ENCODE measurements at regions not wholly inside any gene's neighbourhood (a gene's known extent, or its start where the extent isn't known, plus 50 kb on each side); places are given as distances from the start of the nearest gene placed in this dataset.
"Not testable (repeated sequence)": the region's sequence is repeated elsewhere in the genome, so short reads cannot be mapped to it uniquely, and the experiment has no call there.

DNA sequence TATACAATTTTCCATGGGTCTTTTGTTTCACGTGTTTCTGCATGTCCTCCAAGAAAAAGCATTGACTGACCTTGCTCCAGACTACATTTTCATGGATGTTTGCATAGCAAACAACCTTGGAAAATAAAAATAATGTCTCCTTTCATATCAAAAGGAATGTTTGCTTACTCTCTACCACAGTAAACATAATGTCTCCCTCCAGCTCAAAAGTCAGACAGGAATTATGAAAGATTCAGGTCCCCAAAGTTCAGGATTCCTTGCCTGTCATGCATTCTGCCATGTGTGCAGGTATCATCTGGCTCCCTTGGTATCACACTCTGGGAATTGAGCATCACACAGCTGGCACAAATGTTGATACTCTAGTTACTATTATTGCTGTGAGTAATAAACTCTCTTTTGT, 103.1 kb upstream of the ZC3H15 start:
- Histone ChIP-seq H3K4me1 (no peaks in the 10 kb centered on the region), H3K27ac (no peak overlapping the region), H3K4me3 (no peak overlapping the region), H3K9me3 (peaks cover 23% of the 10 kb centered on the region), H3K36me3 (no peaks in the 10 kb centered on the region), H3K27me3 (ENCODE audit: low read depth) (no peaks in the 10 kb centered on the region)
- intact Hi-C loops (cut with DNase I): no loop called here
- DNase-seq (no peak), ATAC-seq (no peak)
- TF ChIP-seq, protein P1, sequence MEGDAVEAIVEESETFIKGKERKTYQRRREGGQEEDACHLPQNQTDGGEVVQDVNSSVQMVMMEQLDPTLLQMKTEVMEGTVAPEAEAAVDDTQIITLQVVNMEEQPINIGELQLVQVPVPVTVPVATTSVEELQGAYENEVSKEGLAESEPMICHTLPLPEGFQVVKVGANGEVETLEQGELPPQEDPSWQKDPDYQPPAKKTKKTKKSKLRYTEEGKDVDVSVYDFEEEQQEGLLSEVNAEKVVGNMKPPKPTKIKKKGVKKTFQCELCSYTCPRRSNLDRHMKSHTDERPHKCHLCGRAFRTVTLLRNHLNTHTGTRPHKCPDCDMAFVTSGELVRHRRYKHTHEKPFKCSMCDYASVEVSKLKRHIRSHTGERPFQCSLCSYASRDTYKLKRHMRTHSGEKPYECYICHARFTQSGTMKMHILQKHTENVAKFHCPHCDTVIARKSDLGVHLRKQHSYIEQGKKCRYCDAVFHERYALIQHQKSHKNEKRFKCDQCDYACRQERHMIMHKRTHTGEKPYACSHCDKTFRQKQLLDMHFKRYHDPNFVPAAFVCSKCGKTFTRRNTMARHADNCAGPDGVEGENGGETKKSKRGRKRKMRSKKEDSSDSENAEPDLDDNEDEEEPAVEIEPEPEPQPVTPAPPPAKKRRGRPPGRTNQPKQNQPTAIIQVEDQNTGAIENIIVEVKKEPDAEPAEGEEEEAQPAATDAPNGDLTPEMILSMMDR (IDR thresholded peaks at IDR 0.05): no peak

DNA sequence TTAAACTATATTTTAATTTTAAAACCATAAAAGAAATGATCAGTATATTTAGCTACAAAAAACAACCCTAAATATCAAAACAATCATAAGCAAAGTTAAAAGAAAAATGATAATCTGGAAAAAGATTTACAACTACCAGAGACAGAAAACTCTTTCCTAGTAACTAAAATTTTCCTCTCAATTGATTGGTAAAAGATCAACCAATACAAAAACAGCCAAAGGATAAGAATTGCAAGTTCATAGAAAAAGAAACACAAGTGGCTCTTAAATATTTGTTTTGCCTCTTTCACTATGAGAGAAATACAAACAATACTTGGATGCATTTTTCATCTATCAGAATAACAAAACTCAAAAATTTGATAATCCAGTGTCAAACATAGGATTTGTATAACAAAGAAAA, 101.8 kb upstream of the ZC3H15 start:
- no peaks in the 10 kb centered on the region for H3K4me1 ChIP-seq
- no peak for ATAC-seq
- H3K9me3 ChIP-seq: peaks cover 23% of the 10 kb centered on the region
- DNase-seq: no peak
- TF ChIP-seq, protein P1 (IDR thresholded peaks at IDR 0.05): no peak
- no peaks in the 10 kb centered on the region for H3K36me3 ChIP-seq
- H3K27me3 ChIP-seq (ENCODE audit: low read depth): no peaks in the 10 kb centered on the region
- no peak overlapping the region for H3K4me3 ChIP-seq
- H3K27ac ChIP-seq: no peak overlapping the region
- intact Hi-C loops (cut with DNase I): no loop called here

DNA sequence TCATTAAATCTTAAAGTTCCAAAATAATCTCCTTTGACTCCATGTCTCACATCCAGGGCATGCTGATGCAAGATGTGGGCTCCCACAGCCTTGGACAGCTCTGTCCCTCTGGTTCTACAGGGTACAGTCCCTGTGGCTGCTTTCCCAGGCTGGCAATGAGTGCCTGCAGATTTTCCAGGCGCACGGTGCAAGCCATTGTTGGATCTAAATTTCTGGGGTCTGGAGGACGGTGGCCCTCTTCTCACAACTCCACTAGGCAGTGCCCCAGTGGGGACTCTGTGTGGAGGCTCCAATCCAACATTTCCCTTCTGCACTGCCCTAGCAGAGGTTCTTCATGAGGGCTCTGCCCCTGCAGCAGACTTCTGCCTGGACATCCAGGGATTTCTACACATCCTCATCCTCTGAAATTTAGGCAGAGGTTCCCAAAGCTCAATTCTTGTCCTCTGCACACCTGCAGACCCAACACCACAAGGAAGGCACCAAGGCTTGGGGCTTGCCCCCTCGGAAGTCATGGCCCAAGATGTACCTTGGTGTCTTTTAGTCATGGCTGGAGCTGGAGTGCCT, 100.3 kb upstream of the ZC3H15 start:
- DNase-seq; H3K27me3 ChIP-seq (ENCODE audit: low read depth); H3K4me3 ChIP-seq; ATAC-seq; H3K36me3 ChIP-seq; intact Hi-C loops (cut with DNase I); H3K4me1 ChIP-seq; H3K27ac ChIP-seq: not testable (repeated sequence)
- H3K9me3 ChIP-seq: peaks cover 23% of the 10 kb centered on the region

DNA sequence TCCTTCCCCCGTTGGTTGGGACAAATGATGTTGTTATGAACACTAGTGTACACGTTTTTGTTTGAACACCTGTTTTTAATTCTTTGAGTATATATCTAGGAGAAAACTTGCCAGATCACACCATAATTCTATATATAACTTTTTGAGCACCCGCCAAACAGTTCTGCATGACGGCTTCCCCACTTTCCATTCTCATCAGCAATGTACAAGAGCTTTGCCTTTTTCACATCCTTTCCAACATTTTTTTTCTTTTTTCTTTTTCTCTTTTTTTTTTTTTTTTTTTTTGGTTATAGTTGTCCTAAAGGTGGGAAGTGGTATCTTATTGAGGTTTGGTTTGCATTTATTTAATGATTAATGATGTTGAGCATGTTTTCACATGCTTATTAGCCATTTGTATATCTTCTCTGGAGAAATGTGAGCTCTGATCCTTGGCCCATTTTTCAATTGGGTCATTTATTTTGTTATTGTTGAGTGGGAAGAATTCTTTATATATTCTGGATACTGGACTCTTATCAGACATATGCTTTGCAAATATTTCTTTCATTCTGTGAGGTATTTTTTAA, 86.9 kb upstream of the ZC3H15 start:
- Histone ChIP-seq H3K36me3 (no peaks in the 10 kb centered on the region), H3K27me3 (ENCODE audit: low read depth) (no peaks in the 10 kb centered on the region), H3K4me3 (no peak overlapping the region), H3K27ac (no peak overlapping the region), H3K9me3 (peaks cover 7% of the 10 kb centered on the region), H3K4me1 (no peaks in the 10 kb centered on the region)
- intact Hi-C loops (cut with DNase I): no loop called here
- DNase-seq: no peak
- TF ChIP-seq, protein P1 (IDR thresholded peaks at IDR 0.05): no peak
- ATAC-seq: no peak

DNA sequence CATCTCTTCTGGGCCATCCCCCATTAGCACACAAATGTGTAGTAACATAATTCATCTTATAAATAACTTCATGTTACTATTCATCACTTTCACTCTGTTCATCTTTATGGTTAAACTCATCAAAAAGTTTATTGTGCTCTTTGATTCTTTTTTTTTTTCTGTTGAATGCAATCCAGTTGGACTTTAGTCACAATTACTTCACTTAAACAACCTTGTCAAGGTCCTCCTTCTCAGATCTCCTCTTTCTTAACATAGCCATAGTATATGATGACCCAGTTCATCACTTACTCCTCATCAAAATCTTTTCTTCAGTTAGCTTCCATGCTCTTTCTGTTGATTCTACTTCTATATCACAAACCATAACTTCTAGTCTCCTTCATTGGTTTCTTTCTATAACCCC, 80.2 kb upstream of the ZC3H15 start:
- DNase-seq (no peak), ATAC-seq (no peak)
- Histone ChIP-seq H3K4me1 (no peaks in the 10 kb centered on the region), H3K4me3 (no peak overlapping the region), H3K36me3 (no peaks in the 10 kb centered on the region), H3K27me3 (ENCODE audit: low read depth) (no peaks in the 10 kb centered on the region), H3K27ac (no peak overlapping the region), H3K9me3 (no peaks in the 10 kb centered on the region)
- intact Hi-C loops (cut with DNase I): no loop called here
- TF ChIP-seq, protein P1 (IDR thresholded peaks at IDR 0.05): no peak

DNA sequence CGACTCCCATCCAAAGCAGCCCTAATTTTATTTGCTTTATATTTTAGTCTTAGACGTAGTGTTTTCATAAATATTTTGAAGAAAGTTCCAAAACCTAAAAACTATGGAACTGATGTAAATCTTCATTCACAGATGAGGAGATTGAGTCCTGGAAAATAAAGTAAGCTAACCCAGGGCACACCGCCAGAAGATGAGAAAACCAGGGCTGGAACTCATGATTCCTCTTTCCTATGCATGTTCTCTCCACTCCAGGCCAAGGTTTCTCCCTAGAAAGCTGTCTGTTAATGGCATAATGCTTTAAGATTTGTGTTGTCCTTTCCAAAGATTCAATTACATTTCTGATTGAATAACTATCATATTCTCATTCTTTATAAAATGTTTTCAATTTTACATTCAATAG, 78.4 kb upstream of the ZC3H15 start:
- intact Hi-C loops (cut with DNase I): no loop called here
- Histone ChIP-seq H3K36me3 (no peaks in the 10 kb centered on the region), H3K27ac (no peak overlapping the region), H3K27me3 (ENCODE audit: low read depth) (no peaks in the 10 kb centered on the region), H3K9me3 (no peaks in the 10 kb centered on the region), H3K4me1 (no peaks in the 10 kb centered on the region), H3K4me3 (no peak overlapping the region)
- TF ChIP-seq, protein P1 (IDR thresholded peaks at IDR 0.05): no peak
- DNase-seq: no peak
- no peak for ATAC-seq

All from lower lobe of right lung (tissue), 2 donors.